ENCODE measurements at regions not wholly inside any gene's neighbourhood (a gene's known extent, or its start where the extent isn't known, plus 50 kb on each side); places are given as distances from the start of the nearest gene placed in this dataset.

DNA sequence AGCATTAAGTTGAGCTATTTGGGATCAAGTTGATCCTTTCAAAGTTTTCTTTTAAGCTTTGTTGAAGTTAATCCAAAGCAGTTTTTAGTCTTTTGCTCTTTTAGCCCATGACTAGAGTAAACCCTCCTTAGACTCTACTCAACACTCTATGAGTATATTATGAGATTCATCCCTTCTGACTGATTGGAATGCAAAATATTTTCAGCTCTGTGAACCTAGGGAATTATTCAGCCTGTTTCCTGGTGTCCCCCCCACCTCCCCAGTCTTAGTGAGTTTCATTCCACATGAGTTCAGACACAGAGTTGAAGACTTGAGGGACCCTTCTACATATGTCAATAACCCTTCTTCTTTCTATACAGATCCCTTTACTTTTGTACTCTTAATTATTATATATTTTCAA is 413.7 kb downstream of the RFPL4B start:
- peaks cover 3% of the 10 kb centered on the region for H3K27me3 Mint-ChIP-seq (ENCODE audit: low read depth, poor library complexity)
- no peak for DNase-seq
- peaks cover 22% of the 10 kb centered on the region for H3K4me1 Mint-ChIP-seq
- TF ChIP-seq, protein P1, sequence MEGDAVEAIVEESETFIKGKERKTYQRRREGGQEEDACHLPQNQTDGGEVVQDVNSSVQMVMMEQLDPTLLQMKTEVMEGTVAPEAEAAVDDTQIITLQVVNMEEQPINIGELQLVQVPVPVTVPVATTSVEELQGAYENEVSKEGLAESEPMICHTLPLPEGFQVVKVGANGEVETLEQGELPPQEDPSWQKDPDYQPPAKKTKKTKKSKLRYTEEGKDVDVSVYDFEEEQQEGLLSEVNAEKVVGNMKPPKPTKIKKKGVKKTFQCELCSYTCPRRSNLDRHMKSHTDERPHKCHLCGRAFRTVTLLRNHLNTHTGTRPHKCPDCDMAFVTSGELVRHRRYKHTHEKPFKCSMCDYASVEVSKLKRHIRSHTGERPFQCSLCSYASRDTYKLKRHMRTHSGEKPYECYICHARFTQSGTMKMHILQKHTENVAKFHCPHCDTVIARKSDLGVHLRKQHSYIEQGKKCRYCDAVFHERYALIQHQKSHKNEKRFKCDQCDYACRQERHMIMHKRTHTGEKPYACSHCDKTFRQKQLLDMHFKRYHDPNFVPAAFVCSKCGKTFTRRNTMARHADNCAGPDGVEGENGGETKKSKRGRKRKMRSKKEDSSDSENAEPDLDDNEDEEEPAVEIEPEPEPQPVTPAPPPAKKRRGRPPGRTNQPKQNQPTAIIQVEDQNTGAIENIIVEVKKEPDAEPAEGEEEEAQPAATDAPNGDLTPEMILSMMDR (IDR thresholded peaks at IDR 0.05): no peak
- peaks cover 5% of the 10 kb centered on the region for H3K36me3 Mint-ChIP-seq (ENCODE audit: low read depth)
- H3K9me3 Mint-ChIP-seq: peaks cover 33% of the 10 kb centered on the region
- no peak overlapping the region for H3K4me3 Mint-ChIP-seq
- no peak overlapping the region for H3K27ac Mint-ChIP-seq

DNA sequence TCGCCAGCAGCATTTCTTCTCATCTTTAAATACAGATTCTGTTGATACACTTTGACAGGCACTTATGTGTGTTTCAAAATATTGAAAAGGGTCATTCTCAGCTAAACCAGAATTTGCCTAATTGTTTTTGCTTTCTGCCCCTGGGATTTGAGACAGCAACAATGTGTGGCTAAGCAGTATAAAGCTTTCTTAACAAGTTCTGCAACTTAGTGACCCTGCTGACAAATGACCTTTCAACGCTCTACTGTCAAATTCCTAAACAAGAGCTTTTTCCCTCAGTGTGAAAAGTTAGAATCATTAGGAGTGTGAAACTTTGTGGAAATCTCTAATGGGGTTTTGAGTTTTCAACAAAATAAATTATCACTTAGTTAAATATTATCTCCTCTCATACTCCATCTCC is 414.6 kb downstream of the RFPL4B start:
- Mint-ChIP-seq H3K9me3 (peaks cover 32% of the 10 kb centered on the region), H3K36me3 (ENCODE audit: low read depth) (peaks cover 5% of the 10 kb centered on the region), H3K4me3 (no peak overlapping the region), H3K27ac (no peak overlapping the region), H3K4me1 (peaks cover 22% of the 10 kb centered on the region), H3K27me3 (ENCODE audit: low read depth, poor library complexity) (peaks cover 1% of the 10 kb centered on the region)
- TF ChIP-seq, protein P1 (IDR thresholded peaks at IDR 0.05): no peak
- no peak for DNase-seq

DNA sequence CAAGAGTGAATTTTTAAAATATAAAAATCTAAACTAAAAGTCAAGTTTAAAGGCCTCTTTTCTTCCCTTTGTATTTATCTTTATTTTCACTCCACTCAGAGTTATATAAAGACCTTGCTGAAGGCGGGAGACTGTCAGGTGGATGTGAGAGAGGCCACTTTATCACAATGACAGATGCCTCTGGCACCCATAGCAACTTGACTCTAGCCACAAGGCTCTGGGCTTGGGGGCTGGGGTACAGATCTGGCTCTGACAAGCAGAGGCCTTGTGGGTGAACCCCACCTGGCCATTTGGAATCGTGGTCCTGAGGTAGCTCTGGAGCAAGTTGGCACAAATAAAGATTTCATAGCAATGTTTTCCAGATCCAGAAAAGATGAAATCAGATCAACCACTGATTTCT is 417.2 kb downstream of the RFPL4B start:
- peaks cover 22% of the 10 kb centered on the region for H3K4me1 Mint-ChIP-seq
- no peaks in the 10 kb centered on the region for H3K27me3 Mint-ChIP-seq (ENCODE audit: low read depth, poor library complexity)
- no peak for DNase-seq
- H3K27ac Mint-ChIP-seq: no peak overlapping the region
- peaks cover 14% of the 10 kb centered on the region for H3K36me3 Mint-ChIP-seq (ENCODE audit: low read depth)
- peaks cover 42% of the 10 kb centered on the region for H3K9me3 Mint-ChIP-seq
- H3K4me3 Mint-ChIP-seq: no peak overlapping the region
- TF ChIP-seq, protein P1 (IDR thresholded peaks at IDR 0.05): no peak

DNA sequence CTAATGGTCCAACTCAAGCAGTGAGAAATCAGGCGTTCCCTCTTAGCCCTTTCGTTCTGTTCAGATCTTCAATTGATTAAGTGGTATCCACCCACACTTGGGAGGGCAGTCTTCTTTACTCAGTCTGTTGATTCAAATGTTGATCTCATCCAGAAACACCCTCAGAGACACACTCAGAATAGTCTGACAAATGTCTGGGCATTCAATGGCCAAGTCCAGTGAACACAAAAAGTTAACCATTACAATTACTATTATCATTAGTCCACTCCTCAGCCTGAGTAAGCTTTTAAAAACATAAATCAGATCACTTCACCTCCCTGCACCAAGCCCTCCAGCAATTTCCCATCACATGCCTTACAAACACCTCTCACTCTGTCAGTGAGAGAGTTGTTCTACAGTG is 423.2 kb downstream of the RFPL4B start:
- no peaks in the 10 kb centered on the region for H3K27me3 Mint-ChIP-seq (ENCODE audit: low read depth, poor library complexity)
- TF ChIP-seq, protein P1 (IDR thresholded peaks at IDR 0.05): no peak
- no peak overlapping the region for H3K4me3 Mint-ChIP-seq
- peak overlapping the region; percentile 60 for H3K27ac Mint-ChIP-seq
- no peak for DNase-seq
- H3K36me3 Mint-ChIP-seq (ENCODE audit: low read depth): peaks cover 9% of the 10 kb centered on the region
- peaks cover 17% of the 10 kb centered on the region for H3K4me1 Mint-ChIP-seq
- H3K9me3 Mint-ChIP-seq: peaks cover 26% of the 10 kb centered on the region

DNA sequence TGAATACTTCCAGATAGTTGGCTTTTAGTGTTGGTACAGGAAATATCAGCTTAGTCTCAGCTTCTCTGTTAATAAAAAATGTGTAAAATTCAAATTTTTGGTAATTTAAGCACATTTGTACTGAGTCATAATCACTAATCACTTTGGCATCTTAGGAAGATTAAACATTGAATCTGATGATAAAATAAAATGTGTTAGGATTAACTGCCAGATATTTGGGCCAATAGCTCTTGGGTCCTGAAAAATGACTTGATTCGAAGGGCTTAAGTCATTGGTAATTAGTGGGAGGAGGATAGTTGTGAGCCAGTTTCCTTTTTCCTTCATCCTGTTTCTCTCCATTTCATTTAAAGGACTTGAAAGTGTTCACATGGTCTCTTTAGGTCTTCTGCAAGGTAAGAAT is 426.1 kb downstream of the RFPL4B start:
- H3K27me3 Mint-ChIP-seq (ENCODE audit: low read depth, poor library complexity): no peaks in the 10 kb centered on the region
- peaks cover 7% of the 10 kb centered on the region for H3K36me3 Mint-ChIP-seq (ENCODE audit: low read depth)
- H3K4me3 Mint-ChIP-seq: no peak overlapping the region
- DNase-seq: no peak
- H3K9me3 Mint-ChIP-seq: peaks cover 6% of the 10 kb centered on the region
- H3K4me1 Mint-ChIP-seq: peaks cover 17% of the 10 kb centered on the region
- TF ChIP-seq, protein P1 (IDR thresholded peaks at IDR 0.05): no peak
- no peak overlapping the region for H3K27ac Mint-ChIP-seq

DNA sequence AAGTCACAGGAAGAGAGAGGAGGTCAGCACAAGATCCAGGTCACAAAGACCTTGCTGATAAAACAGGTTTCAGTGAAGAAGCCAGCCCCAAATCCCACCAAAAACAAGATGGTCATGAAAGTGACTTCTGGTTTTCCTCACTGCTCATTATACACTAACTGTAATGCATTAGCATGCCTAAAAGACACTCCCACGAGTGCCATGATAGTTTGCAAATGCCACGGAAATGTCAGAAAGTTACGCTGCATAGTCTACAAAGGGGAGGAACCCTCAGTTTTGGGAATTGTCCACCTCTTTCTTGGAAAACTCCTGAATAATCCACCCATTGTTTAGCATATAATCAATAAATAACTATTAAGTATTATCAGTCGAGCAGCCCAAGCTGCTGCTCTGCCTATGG is 427.2 kb downstream of the RFPL4B start:
- TF ChIP-seq, protein P1 (IDR thresholded peaks at IDR 0.05): no peak
- Mint-ChIP-seq H3K9me3 (no peaks in the 10 kb centered on the region), H3K27ac (no peak overlapping the region), H3K36me3 (ENCODE audit: low read depth) (no peaks in the 10 kb centered on the region), H3K27me3 (ENCODE audit: low read depth, poor library complexity) (no peaks in the 10 kb centered on the region), H3K4me1 (peaks cover 19% of the 10 kb centered on the region), H3K4me3 (no peak overlapping the region)
- DNase-seq: no peak

All from nephron progenitor cell (in vitro differentiated cells).